ENCODE measurements at regions not wholly inside any gene's neighbourhood (a gene's known extent, or its start where the extent isn't known, plus 50 kb on each side); places are given as distances from the start of the nearest gene placed in this dataset.

DNA sequence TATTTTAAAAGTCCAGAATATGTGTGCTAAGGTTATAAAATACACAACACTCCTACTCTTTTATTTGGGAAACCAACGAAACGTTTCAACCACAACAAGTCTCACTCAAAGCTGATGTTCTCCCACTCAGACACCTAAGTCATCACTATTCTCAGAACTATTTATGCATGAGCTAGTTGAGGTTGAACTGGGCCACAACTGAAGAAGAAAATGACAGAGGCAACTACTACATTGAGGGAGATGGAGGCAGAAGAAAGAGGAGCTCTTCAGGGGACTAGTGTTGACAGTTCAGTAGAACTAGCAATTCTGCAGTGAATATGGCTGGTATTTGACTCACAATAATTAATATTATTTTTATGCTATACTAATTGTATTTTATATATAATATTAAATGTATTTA, 198.2 kb downstream of the SEC16B start:
- no peak for ATAC-seq (ENCODE audit: low read depth)
- no peak overlapping the region for H3K4me2 ChIP-seq (ENCODE audit: low read depth, low read length)
- H2AFZ ChIP-seq (replicated peaks; ENCODE audit: low read length, poor library complexity): no peak overlapping the region
- no peak overlapping the region for H4K91ac ChIP-seq (ENCODE audit: insufficient read depth, low read depth, low read length)
- no peak for TF ChIP-seq BHLHE40 (IDR thresholded peaks at IDR 0.05; ENCODE audit: low read depth, low read length)
- TF ChIP-seq, protein P1, sequence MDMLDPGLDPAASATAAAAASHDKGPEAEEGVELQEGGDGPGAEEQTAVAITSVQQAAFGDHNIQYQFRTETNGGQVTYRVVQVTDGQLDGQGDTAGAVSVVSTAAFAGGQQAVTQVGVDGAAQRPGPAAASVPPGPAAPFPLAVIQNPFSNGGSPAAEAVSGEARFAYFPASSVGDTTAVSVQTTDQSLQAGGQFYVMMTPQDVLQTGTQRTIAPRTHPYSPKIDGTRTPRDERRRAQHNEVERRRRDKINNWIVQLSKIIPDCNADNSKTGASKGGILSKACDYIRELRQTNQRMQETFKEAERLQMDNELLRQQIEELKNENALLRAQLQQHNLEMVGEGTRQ (IDR thresholded peaks at IDR 0.05; ENCODE audit: low read depth, low read length): no peak
- no peak for TF ChIP-seq SMC3 (IDR thresholded peaks at IDR 0.05; ENCODE audit: low read depth, low read length)
- no peak for TF ChIP-seq FOS (IDR thresholded peaks at IDR 0.05; ENCODE audit: low read depth, low read length)
- TF ChIP-seq, protein P2, sequence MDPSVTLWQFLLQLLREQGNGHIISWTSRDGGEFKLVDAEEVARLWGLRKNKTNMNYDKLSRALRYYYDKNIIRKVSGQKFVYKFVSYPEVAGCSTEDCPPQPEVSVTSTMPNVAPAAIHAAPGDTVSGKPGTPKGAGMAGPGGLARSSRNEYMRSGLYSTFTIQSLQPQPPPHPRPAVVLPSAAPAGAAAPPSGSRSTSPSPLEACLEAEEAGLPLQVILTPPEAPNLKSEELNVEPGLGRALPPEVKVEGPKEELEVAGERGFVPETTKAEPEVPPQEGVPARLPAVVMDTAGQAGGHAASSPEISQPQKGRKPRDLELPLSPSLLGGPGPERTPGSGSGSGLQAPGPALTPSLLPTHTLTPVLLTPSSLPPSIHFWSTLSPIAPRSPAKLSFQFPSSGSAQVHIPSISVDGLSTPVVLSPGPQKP (IDR thresholded peaks at IDR 0.05; ENCODE audit: borderline replicate concordance, low read depth, low read length): no peak
- TF ChIP-seq NFE2L2 (IDR thresholded peaks at IDR 0.05; ENCODE audit: low read depth, low read length): no peak
- no peak for TF ChIP-seq RCOR1 (IDR thresholded peaks at IDR 0.05; ENCODE audit: insufficient replicate concordance, low read length)
- TF ChIP-seq, protein P3, sequence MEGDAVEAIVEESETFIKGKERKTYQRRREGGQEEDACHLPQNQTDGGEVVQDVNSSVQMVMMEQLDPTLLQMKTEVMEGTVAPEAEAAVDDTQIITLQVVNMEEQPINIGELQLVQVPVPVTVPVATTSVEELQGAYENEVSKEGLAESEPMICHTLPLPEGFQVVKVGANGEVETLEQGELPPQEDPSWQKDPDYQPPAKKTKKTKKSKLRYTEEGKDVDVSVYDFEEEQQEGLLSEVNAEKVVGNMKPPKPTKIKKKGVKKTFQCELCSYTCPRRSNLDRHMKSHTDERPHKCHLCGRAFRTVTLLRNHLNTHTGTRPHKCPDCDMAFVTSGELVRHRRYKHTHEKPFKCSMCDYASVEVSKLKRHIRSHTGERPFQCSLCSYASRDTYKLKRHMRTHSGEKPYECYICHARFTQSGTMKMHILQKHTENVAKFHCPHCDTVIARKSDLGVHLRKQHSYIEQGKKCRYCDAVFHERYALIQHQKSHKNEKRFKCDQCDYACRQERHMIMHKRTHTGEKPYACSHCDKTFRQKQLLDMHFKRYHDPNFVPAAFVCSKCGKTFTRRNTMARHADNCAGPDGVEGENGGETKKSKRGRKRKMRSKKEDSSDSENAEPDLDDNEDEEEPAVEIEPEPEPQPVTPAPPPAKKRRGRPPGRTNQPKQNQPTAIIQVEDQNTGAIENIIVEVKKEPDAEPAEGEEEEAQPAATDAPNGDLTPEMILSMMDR (conservative IDR thresholded peaks at IDR 0.05; ENCODE audit: low read depth, low read length): no peak
- no peak for TF ChIP-seq RAD21 (IDR thresholded peaks at IDR 0.05; ENCODE audit: low read length)
- TF ChIP-seq CEBPB (IDR thresholded peaks at IDR 0.05; ENCODE audit: low read depth, low read length): no peak
- no peak for TF ChIP-seq RFX5 (IDR thresholded peaks at IDR 0.05; ENCODE audit: low read depth, low read length)
- no peak for TF ChIP-seq MXI1 (IDR thresholded peaks at IDR 0.05; ENCODE audit: borderline replicate concordance, low read depth, low read length)
- TF ChIP-seq MAFK (IDR thresholded peaks at IDR 0.05; ENCODE audit: low read depth, low read length): no peak
- TF ChIP-seq CHD1 (IDR thresholded peaks at IDR 0.05; ENCODE audit: low read depth, low read length): no peak
- TF ChIP-seq POLR2A (IDR thresholded peaks at IDR 0.05; ENCODE audit: low read depth, low read length): no peak
- TF ChIP-seq MAZ (IDR thresholded peaks at IDR 0.05; ENCODE audit: borderline replicate concordance, low read depth, low read length): no peak
- H3K4ac ChIP-seq (ENCODE audit: low read depth, low read length): no peak overlapping the region
- H4K8ac ChIP-seq (ENCODE audit: low read depth in 2 of 2, low read length in 2 of 2): no peak overlapping the region
- no peak overlapping the region for H2BK5ac ChIP-seq (ENCODE audit: low read depth, low read length, poor library complexity, severe bottlenecking)
- intact Hi-C loops (cut with micrococcal nuclease): no loop called here
- dilution Hi-C loops (cut with HindIII; ENCODE audit: low sequenced_read_pairs, unreplicated experiment): no loop called here
- H3K14ac ChIP-seq (replicated peaks; ENCODE audit: low read depth, low read length): no peak overlapping the region
- in situ Hi-C loops (cut with MboI; ENCODE audit: low sequenced_read_pairs): no loop called here
- no peak overlapping the region for H3K18ac ChIP-seq (ENCODE audit: low read depth, low read length)
- H2BK120ac ChIP-seq (ENCODE audit: low read depth, low read length): no peak overlapping the region
- no peak overlapping the region for H2BK20ac ChIP-seq (ENCODE audit: low read depth, low read length)
- H2AK9ac ChIP-seq (replicated peaks; ENCODE audit: low read depth, low read length, poor library complexity): no peak overlapping the region
- H3K79me1 ChIP-seq (ENCODE audit: low read depth in 1 of 2, low read length in 2 of 2): no peaks in the 10 kb centered on the region
- peaks cover 2% of the 10 kb centered on the region; the same call in 1 of the 2 replicates for H3K9me3 ChIP-seq (ENCODE audit: control insufficient read depth, insufficient read depth, low read length)
- WGBS, 2 experiments (ENCODE audit: extremely low coverage in 2 of 2, insufficient read length in 1 of 2): no CpG with 5 or more reads among the region's 2 CpGs
- no peak overlapping the region for H3K4me3 ChIP-seq (ENCODE audit: insufficient read depth, low read depth, low read length)
- no peak overlapping the region for H2BK15ac ChIP-seq (ENCODE audit: low read depth, low read length)
- H2AK5ac ChIP-seq (ENCODE audit: low read depth, low read length): no peak overlapping the region
- no peaks in the 10 kb centered on the region for H3K27me3 ChIP-seq (ENCODE audit: control insufficient read depth, insufficient read depth, low read length)
- no peak overlapping the region for H4K5ac ChIP-seq (ENCODE audit: low read depth, low read length)
- H3K23ac ChIP-seq (ENCODE audit: low read depth, low read length): no peak overlapping the region
- no peak overlapping the region for H3K56ac ChIP-seq (ENCODE audit: extremely low read depth, insufficient read depth, low read length)
- H3K4me1 ChIP-seq (ENCODE audit: control insufficient read depth, insufficient read depth, low read length): no peaks in the 10 kb centered on the region
- no peak overlapping the region for H3K9ac ChIP-seq (ENCODE audit: low read depth, low read length)
- H4K20me1 ChIP-seq (ENCODE audit: insufficient read depth, low read length): no peaks in the 10 kb centered on the region
- no peaks in the 10 kb centered on the region for H3K9me1 ChIP-seq (ENCODE audit: insufficient read depth, low read length)
- no TSS peak for BruUV-seq (replicated peaks)
- H3K36me3 ChIP-seq (ENCODE audit: control insufficient read depth, insufficient read depth, low read length): no peaks in the 10 kb centered on the region
- ChIA-PET POLR2A (ENCODE audit: unreplicated experiment) (no interaction called here), CTCF (no interaction called here)
- H3K27ac ChIP-seq (ENCODE audit: insufficient read depth, low read length): no peak overlapping the region
- no peak for DNase-seq
